ENCODE measurements at regions not wholly inside any gene's neighbourhood (a gene's known extent, or its start where the extent isn't known, plus 50 kb on each side); places are given as distances from the start of the nearest gene placed in this dataset.

DNA sequence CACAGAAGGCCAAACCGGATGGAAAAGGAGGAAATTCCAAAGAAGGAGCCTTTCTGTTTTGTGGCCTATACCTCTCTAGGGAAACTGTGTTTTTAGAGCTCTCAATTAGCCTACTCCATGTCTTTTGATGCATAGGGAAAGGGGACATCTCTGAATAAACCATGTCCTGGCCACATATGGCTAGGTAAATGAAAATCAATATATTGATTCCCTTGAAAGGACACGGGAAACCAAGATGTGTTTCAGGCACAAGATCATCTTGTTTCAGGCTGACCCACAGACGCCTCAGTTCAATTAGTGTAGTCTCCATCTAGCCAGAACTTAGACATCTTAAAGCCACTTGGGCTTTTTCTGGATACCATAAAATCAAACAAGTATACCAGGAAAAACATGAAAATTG is 363.1 kb downstream of the ENC1 start:
- no peak for DNase-seq

DNA sequence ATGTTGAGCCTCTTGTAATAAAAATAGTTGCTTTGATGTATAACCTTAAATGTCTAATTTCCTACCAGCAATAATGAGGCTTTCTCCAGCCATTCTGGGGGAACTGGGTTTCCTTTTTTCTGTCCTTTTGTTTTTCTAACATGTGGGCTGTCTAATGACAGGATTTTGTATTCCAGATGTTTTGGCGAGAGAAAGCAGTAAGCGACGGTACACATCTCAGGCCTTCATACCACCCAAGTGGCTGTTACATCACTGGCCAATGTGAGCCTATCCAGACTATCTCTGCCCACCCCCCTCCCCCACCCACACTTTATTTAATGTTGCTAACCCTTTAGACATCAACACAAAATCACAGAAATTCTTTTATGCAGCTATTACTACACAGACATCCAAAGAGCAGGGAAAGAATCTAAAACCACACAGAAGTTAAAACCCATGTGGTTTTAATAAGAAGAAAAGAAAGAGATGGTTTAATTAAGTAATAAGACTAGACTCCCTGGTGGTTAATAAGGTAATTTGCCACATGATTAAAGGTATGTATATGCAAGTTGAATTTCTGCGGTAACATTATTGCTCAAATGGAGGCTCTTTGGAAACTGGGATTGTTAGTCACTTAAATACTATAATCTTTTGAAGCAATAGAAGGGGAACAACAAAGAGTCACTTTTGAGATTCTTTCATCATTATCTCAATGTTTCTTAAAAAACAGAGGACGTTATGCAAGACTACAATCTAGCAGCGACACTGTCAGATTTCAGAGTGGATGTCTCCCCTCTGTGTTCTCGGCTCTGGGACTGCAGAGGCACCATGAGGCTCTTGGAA is 365.1 kb downstream of the ENC1 start:
- DNase-seq: no peak

DNA sequence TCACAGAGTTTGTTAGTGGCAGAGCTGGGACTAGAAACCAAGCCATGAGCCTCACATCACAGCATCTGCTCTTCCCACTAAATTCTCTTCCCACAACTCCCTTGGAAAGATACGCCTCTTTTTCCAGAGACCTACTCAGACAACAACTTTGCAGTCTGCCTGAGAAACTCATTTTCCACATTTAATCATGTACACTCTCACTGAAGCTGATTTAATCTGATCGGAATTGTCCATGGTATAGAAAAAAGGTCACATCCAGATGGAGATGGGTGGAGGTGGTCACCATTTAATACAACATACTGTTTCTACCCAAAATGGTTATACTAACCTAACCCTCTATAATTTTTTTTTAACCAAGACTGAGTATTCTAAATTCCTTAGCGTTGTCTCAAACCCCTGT is 366.2 kb downstream of the ENC1 start:
- DNase-seq: no peak

DNA sequence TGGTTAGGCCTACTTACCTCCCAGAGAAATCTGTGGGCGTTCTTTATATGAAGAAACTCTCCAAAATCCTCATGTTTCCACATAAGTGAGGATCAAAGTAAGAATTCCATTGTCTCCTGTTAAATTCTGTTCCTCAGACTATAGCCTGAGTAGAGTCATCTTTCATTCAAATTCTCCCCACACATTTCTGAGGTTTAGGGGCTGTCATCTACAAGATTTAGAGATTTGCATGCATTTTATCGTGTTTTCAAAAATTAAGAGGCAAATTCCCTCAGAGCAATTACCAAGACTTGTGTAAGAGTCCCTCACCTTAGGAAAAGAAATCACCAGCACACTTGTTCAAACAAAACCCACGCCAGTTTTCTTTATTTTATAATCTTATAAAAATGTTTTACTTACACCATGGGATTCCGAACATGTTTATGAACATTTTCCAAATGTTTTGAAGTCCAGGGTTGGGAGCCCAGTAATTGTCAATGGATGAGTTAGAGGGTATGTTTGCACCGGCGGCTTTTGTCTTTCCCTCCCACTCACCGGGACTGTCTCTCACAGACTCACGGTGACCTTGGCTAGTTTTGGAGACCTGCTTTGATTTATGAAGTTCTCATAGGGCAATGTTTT is 367.6 kb downstream of the ENC1 start:
- DNase-seq: no peak

DNA sequence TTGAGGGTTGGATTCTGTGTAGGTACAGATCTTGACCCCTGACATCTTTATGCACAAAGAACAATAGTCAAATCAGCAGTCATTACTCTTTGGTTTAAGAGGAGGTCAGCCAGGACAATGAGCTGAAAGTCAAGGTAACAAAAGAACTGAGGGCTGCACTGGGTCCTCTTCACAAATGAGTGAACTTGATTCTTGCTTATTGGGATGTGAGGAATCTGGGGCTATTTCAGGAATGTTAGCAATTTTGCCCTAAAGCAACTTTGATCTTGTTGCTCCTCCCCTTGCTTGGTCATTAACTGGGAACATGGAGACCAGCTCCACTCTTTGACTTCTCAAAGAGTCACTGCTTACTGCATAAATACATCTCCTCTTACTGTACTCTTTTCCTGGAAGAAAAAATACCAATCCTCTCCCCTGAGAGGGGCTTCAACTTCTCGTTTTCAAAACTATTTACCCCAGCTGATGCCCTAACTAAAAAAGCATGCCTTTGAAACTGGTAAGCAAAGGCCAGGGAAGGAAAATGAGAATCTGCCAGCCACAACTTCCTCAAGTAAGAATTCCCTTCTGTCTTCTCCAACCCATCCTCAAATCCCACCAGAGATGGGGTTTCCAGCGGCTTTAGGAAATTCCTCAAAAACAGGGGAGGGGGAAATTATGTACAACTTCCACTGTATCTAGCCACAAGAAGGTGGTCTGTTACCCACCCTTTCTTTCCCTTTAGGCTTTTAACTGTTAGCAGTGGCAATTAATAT is 368.3 kb downstream of the ENC1 start:
- DNase-seq: no peak

DNA sequence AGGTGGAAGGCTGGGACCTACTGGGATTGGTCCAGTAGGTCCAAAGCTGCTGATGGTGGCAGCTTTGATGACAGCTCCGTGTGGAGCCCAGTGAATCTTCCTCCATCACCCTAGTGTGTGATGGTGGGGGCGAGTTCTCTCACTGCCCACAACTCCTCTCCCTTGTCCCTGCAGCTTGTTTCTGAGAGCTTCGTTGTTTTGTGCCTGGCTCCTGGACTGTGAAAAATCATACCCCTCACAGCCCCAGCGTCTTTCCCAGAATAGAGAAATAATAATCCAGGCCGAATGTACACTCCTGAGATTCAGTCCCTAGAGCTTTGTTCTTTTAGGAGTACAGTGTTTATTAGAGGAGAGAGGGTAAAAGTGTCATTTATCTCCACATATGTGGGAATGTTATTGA is 372.2 kb downstream of the ENC1 start:
- DNase-seq: no peak

DNA sequence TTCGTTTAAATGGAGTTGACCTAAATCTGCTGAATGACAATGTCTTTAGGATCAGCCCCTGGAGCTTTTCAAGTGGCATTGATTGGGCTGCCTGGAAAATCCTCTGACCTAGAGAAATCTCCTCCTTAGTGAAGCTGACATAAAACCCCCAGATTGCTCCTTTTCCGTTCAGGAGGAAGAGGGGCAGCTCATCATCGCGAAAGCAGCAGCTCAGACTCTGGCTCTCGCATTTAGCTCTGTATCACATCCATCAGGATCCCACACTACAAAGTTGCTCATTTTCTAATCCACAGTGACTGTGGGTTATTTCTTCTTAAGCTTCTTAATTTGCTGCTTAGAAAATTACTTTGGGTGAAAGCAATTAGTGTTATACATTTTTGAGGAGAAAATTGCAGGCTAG is 373.7 kb downstream of the ENC1 start:
- no peak for DNase-seq

DNA sequence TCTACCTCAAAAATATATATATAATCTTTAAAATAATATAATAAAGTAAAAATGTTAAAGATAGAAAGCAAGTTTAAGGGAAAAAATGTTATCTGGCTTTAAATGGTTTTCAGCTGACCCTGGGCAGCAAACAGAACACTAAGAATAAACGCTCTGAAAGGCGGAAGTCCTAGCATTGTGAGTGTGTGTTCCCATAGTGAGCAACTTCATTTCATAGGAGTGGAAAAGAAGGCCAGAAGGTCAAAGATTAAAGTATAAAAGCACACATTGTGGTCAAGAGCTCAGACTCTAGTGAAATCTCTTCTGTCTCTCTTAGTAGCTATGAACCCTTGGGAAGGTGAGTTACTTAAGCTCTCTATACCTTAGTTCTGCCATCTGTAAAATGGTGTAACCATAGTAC is 374.4 kb downstream of the ENC1 start:
- DNase-seq: no peak

DNA sequence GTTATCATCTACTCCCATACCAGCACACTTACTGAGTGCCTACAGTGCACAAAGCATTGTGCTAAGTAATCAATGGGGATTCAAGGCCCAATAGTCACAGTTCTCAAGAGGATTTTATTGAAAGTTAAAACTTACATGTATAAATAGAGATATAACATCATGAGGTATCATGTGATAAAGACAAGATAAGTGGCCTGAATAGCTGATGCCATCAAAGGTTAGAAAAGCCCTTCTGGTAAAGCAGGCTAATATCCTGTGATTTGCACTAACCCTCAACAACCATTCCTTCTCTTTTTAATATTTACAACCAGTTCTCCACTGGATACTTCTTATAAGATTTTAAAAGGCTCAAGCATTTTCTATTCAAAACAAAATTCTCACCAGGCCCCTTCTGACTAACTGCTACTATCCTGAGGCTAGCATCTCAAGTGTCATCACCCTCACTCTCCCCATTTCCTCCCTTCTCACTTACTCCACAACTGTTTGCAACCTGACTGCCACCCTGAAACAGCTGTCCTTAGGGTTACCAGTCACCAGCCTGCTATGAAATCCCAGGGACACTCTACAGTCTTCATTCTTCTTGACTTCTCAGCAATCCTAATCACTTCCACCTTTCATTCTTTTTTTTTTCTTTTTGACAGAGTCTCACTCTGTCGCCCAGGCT is 377.9 kb downstream of the ENC1 start:
- no peak for DNase-seq

DNA sequence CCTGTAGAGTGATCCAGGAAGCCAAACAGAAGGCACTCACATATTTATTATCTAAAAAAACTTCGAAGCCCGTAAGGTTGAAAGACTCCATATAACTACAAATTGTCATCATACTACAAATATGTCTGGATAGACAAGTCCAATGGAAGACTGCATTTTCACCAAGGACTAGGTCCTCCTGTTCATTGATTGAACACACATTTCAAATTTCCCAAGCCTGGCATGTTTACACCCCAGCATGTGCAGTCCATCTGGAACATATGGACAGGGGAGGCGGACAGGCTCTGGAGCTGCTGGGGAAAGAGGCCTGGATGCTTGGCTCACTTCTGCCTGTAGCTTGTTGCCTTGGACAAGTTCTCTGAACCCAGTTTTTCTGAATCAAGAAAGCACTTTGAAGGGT is 378.7 kb downstream of the ENC1 start:
- no peak for DNase-seq

DNA sequence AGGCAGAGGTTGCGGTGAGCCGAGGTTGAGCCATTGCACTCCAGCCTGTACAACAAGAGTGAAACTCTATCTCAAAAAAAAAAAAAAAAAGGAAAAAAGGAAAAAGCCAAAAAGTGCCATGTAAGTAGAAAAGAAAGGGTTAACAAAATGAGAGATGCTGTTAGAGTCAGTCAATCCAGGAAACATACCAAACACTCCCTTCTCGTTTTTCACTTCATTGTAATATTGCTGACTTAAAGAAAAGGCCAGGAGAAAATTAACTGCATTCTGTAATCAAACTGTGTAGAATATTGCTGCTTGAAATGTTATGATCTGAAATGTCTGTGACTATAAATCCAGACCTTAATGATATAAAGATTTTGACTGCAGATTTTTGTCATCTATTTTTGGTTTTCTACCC is 379.1 kb downstream of the ENC1 start:
- no peak for DNase-seq

DNA sequence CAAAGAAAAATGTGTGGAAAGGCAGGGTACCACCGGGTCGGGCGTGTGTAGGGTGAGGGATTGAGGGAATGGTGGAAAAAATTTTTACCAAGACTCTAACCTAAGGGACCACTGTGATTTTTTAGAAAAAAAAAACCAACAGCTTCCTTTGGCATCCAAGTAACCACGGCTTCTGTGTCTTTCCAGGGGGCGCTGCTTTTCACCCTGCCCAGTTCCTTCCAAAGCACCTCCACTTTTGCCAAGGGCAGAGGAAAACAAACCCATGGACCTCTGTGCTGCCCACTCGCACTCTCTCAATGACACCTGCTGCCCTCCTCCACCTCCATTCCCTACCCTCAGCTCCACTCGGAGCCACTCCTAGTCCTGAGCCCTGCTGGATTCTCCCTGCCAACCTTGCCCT is 381.0 kb downstream of the ENC1 start:
- no peak for DNase-seq

DNA sequence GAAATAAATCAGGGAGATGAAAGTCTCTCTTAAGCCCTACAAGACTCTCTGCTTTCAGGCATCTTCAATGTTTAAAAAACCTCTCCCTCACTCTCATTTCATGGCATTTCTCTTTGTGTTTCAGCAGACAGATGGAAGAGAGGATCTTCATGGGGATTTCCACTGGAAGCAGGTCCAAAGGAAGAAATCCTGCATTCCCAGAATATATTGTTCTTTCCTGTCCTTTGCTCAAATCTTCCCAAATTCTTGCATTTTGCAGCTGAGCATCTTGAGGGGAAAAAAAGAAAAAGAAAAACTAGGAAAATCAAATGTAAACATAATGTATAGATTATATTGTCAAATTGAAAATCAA is 382.2 kb downstream of the ENC1 start:
- no peak for DNase-seq

DNA sequence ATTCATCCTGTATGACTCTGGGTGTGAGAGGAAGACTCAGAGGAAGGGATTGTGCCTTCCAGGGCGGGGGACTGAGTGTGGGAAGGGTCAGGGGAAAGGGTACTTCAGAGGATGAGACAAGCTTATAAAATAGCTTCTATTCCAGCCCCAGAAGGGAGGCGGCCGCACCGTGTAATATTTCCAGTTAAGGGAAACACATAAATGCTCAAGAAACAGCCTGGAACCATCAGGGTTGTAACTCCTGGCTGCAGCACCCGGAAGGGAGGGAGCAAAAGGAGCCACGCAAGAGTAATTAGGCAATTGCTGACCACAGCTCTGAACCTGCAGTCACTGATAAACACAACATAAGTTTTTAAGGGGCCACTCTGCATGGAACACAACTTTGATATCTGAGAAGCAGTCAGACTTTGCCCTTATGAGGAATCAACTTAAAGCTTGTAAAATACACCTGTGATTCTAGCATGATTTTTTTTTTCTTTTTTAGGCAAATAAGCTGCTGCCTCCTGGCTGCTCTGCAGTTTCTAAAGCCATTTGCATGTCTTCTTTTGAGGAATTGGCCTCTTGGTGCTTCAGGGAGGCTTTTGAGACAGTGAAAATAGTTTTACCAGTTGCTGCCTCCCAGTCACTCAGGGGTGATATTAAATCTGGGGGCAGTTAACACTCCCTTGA is 382.7 kb downstream of the ENC1 start:
- no peak for DNase-seq

DNA sequence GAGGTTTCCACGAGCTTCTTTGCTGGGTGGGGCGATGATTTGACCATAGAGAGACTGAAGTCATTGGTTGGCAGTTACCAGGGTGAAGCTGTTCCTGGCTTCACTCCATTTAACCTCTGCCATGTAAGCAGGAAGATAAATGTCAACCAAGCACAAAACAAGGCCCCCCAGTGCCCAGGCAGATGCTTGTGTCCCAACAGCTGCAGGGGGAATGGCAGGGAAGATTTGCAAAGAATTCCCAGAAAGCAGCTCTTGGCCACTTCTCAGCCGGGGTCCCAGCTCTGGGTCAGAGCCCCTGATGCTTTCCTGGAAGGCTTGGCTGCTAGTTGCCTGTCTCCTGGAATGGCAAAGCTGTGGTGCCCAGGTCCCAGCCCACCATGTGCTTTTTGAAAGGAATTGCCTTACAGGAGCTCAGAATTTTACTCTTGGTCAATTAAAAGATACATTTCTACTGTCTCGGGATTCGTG is 383.4 kb downstream of the ENC1 start:
- no peak for DNase-seq

DNA sequence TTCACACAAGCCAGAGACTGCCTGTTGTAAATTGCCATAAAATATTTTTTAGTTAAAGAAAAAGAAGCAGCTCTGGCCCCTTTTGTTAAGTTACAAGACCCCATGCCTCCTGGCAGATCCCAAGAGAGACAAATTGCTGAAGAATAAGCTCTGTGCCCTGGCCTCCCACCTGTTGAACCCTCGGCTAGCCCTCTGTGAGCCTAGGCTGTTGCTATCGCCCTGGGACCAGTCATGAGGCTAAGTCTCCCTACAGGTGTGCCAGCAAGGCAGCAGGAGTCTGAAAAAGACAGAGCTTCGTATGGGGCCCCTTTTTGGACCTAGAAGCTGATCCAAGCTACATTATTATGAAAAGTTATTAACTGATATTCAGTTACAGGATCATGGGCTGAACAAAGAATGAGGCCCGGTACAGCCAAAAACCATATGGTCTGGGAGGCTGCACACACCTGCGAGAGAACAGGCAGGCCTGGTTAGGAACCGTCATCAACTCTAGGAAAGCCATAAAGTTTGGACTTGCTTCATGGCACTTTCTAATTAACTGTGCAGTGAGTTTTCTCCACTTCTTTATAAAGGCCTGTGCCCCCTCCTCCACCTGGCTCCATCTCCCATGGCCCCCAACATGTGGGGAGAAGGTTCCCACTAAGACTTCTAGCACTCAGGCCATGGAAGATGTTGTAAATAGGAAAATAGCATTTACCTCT is 384.7 kb downstream of the ENC1 start:
- no peak for DNase-seq

DNA sequence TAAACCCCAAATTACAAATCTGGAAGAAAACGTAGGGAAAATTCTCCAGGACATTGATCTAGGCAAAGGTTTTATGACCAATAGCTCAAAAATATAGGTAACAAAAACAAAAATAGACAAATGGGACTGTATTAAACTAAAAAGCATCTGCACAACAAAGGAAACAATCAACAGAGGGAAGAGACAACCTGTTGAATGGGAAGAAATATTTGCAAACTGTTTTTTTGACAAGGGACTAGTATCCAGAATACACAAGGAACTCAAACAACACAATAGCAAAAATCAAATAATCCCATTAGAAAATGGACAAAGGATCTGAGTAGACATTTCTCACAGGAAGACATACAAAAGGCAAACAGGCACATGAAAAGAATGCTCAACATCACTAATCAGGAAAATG is 386.3 kb downstream of the ENC1 start:
- DNase-seq: no peak

DNA sequence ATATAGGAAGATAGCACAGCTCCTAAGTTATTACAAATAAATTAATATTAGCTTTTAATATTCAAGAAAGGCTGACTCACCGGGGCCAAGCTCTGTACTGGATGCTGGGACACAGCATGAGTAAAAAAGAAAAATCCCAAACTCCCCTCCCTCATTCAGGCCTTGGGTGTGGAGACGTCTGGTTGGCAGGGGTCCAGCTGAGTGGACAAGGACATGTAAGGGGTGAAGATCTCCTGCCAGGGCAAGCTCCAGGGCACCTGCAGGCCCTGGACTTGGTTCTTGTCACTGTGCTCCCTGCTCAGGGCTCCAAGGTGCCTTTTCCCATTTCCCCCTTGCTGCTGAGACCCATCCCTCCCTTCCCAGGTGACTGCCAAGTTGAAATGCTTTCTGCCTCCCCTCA is 388.5 kb downstream of the ENC1 start:
- DNase-seq: no peak

DNA sequence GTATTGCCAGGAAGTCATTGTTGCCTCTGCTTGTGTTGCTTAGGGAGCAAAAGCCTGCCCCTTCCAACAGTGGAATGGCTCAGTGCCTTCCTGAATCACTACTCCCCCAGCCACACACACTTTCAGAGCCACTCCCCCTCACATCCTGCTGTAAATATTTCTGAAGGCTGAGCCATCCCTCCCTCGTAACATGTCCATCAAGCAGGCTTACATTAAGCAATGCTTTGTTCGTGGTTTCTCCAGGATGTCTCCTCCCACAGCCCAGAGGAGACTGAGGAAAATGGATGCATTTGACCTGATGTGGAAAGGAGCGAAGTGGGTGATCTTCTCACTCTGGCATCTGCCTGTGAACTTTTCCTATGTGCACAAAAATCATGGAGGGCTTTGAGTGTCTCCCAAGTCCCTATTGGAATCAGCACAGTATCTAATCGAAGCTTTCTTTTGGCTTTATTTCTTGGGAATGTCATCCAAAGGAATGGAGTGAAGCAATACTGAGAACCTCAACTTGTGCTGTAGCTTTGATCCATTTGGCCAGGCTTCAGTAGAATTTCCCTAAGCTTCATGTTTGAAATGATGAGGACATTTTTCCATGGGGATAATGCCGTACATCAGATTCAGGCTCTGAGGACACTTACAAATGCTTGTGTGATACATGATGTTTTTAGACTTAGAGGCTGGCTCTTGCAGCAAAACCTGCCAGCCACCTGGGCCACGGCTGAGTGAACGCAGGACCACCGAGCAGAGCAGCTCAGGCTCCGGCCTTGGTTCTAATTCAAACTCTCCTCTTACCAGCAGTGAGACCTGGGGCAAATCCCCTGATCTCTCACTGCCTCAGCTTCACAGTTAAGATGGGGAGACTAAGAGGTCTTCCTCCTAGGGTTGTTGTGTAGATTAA is 389.1 kb downstream of the ENC1 start:
- DNase-seq: peak; percentile 69

DNA sequence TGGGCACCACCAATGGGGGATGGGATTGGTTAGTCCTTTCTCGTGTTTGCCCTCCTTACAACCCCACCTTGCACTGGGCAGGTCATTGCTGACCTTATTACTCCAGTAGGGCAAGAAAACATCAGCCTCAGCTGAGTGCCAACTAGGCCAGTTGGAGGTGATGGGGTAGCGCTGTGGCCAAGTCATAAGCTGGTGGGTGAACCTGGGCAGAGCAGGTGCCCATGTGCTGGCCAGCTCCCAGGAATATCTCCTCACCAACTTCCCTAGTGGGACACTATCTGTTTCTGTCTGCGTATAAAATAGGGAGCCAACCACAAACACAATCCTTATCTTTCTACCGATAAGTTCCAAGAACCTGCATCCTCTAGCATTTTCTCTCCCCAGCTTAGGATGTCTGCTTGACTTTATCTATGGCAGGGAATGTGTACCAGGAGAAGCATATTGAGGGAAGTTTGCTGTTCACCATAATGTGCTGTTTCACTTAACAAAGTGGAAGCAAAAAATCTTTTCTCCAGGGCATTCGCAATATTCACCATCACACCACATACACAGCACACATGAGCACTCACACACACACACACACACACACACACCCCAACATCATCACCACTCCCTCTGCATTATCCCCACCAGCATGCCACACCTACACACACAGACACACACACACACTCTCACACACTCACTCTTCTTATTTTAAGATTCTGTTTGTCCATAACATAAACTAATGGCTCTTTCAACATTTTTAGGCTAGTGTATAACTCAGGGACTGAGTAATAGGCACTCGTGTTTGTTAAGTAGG is 390.0 kb downstream of the ENC1 start:
- DNase-seq: no peak

All from amniotic stem cell (primary cell).